Bronchial epithelial cell (primary cell): ENCODE measurements at regions not wholly inside any gene's neighbourhood (a gene's known extent, or its start where the extent isn't known, plus 50 kb on each side); places are given as distances from the start of the nearest gene placed in this dataset.

Experiments used
- DNase-seq: peaks from one replicate; pipeline ENCODE4 v3.0.0-alpha.2; 2010; ENCODE audit warnings: low read depth
- FAIRE-seq: peaks from 2 replicates; lab custom pipeline; 2011; peaks lifted over from hg19 to GRCh38; lab: Jason Lieb, UNC
- H3K27me3 ChIP-seq: 2 replicates; pipeline ENCODE4 v1.5.1; 2011; ENCODE audit warnings: low read length; ENCODE audit not compliant: control insufficient read depth, insufficient read depth
- H3K36me3 ChIP-seq: 2 replicates; pipeline ENCODE4 v1.5.1; 2011; ENCODE audit warnings: low read length; ENCODE audit not compliant: control insufficient read depth, insufficient read depth
- H3K4me3 ChIP-seq: 2 replicates; pipeline ENCODE4 v1.5.1; 2011; ENCODE audit warnings: mild to moderate bottlenecking, low read depth, low read length, control low read depth
- TF ChIP-seq, protein P1 (sequence below): IDR thresholded peaks from 2 replicates; pipeline ENCODE4 v1.5.1; 2011; ENCODE audit warnings: mild to moderate bottlenecking, moderate library complexity, low read length, control low read depth, inconsistent platforms; ENCODE audit not compliant: insufficient read depth, severe bottlenecking

DNA sequence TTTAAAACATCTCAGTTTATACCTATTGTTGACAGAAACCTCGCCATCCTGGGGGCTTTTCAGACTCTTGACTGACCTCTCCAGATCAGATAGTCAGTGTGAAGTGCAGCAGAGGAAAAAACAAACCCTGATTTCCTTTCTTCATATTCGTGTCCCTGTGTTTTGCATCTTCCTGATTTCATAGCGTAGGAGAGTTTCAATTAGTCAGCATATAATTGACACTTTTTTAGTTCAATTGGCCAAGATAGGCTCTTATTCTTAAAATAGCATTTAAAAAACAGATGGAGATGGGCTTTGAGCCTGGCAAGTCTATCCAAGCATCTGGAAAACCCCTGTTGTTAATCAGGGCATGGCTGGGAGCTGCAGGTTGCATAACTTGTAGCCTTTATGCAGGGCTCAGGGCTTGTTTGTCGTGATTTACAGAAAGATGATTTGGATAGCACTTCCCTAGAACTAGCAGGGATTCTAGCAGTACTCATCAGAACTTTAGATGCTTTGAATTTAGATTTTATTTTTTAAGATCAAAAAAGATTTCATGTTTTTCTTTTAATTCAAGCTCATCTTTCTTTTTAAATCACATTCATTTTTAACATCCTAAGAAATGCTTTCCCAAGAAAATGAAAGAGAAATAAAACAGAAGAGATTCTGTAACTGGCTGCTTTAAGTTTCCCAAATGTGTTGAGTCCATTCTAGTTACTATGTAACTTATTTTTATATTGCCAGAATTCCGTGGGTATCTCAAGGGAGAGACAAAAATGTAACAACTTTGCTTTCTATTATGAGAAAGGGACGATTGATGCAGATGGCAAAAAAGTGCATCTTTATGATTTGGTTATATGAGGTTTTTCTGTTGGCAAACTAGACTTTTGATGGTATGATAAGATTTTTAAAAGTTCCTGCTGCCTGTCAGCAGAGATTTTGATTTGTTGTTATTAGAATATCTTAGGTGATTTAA lies 270.8 kb upstream of the FZD8 start:
- Histone ChIP-seq H3K27me3 (no peaks in the 10 kb centered on the region), H3K4me3 (no peak overlapping the region), H3K36me3 (no peaks in the 10 kb centered on the region)
- TF ChIP-seq, protein P1, sequence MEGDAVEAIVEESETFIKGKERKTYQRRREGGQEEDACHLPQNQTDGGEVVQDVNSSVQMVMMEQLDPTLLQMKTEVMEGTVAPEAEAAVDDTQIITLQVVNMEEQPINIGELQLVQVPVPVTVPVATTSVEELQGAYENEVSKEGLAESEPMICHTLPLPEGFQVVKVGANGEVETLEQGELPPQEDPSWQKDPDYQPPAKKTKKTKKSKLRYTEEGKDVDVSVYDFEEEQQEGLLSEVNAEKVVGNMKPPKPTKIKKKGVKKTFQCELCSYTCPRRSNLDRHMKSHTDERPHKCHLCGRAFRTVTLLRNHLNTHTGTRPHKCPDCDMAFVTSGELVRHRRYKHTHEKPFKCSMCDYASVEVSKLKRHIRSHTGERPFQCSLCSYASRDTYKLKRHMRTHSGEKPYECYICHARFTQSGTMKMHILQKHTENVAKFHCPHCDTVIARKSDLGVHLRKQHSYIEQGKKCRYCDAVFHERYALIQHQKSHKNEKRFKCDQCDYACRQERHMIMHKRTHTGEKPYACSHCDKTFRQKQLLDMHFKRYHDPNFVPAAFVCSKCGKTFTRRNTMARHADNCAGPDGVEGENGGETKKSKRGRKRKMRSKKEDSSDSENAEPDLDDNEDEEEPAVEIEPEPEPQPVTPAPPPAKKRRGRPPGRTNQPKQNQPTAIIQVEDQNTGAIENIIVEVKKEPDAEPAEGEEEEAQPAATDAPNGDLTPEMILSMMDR, result no peak
- FAIRE-seq (no peak), DNase-seq (peak; percentile 86)

DNA sequence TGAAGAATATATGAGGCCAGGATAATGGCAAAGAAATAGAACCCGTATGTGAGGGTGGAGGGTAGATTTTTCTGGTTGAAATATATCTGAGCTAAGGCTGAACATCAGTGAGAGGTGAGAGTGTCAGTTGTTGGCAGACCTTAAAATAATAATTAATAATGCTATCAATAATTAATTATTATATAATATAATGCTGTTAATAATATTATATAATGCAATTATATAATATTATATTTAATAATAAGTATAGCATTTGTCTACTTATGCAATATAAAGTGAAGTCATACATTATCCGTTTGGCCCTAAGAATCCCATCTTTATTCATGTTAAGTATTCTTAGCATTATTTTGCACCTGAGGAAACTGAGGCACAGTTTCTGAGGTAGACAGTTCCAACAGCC lies 269.9 kb upstream of the FZD8 start:
- Histone ChIP-seq H3K27me3 (no peaks in the 10 kb centered on the region), H3K4me3 (no peak overlapping the region), H3K36me3 (no peaks in the 10 kb centered on the region)
- TF ChIP-seq, protein P1, result no peak
- FAIRE-seq (no peak), DNase-seq (no peak)

DNA sequence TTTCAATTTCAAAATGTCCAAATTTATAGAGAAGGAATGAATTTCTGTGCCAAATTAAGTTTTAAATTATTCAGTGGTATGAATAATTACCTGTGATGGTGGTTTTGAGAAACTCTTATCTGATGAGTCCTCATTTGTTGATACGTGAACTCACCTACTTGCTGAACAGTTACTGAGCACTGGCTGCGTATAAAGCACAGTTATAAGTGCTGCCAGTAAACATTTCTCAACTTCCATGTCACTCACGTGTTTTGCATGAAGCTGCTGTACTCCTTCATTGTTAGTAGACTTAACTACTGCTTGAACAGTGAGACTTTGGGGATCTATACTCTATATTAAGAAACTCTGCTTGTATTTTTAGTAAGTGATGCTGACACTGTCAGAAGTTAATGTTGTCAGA lies 269.1 kb upstream of the FZD8 start:
- TF ChIP-seq, protein P1, result no peak
- Histone ChIP-seq H3K36me3 (no peaks in the 10 kb centered on the region), H3K4me3 (no peak overlapping the region), H3K27me3 (no peaks in the 10 kb centered on the region)
- FAIRE-seq (no peak), DNase-seq (peak; percentile 76)

DNA sequence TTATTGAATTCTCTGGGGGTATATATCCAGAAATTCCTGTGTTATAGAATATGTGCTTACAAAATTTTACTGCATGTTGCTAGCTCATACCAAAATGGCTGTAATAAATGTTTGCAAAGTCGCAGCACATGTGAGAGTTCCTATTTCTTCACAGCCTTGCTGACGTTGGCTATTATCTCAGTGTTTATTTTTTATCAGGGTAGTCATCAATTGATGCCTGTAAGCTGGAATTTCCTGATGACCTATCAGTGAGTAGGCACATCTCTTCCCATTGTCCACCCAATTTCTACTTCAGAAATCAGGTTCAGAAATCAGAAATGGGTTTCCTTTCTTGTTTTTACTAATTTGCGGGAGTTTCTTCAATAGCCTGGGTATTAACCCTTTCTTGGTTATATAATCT lies 268.1 kb upstream of the FZD8 start:
- TF ChIP-seq, protein P1, result no peak
- no peaks in the 10 kb centered on the region for H3K27me3 ChIP-seq
- H3K36me3 ChIP-seq, result no peaks in the 10 kb centered on the region
- DNase-seq (peak; percentile 96), FAIRE-seq (no peak)
- no peak overlapping the region for H3K4me3 ChIP-seq

DNA sequence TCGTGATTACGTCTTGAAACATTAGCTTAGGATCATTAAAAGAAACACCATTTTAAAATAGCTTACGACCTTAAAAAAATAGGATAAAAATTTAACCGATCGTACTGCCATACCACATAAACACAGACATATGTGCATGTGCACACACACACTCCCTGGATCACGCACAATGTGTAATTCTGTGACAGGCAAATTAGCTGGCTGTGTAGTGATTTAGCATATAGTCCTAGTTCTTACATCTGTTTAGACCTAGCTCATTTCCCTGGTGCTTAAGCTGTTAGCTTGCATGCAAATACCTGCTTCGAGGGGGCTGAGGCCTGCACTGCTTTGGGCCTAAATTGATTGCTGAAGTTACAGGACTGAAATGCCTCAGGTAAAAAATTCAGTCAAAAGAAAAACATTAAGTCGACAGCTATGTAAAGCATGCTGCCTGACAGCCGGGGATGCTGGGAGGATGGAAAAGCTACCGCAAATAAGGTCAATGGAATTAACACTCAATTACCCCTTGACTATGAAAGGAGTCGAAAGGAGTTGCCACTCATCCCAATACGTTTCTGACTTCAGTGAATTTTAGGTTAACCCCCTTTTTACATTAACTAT lies 267.1 kb upstream of the FZD8 start:
- TF ChIP-seq, protein P1, result no peak
- no peak for FAIRE-seq
- Histone ChIP-seq H3K4me3 (no peak overlapping the region), H3K36me3 (no peaks in the 10 kb centered on the region), H3K27me3 (no peaks in the 10 kb centered on the region)
- DNase-seq, result no peak
